ENCODE measurements at regions not wholly inside any gene's neighbourhood (a gene's known extent, or its start where the extent isn't known, plus 50 kb on each side); places are given as distances from the start of the nearest gene placed in this dataset.
A peak's percentile ranks its signal among the peaks of the same experiment; 100 is the strongest.
"Not testable (repeated sequence)": the region's sequence is repeated elsewhere in the genome, so short reads cannot be mapped to it uniquely, and the experiment has no call there.

DNA sequence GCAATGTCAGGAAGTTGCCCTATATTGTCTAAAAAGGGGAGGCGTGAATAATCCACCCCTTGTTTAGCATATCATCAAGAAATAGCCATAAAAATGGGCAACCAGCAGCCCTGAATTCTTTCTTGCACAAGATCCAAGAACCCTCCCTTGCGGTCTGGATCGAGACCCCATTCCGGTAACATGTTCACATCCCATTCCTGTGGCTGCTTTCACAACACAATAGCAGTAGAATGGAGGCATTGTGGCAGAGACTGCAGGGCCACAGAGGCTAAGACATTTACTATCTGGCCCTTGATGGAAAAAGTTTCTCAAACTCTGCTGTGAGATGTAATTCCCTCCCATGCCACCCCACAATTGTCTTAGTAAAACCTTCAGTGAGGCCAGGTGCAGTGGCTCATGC lies 73.2 kb downstream of the RMI2 start:
- no peak for TF ChIP-seq POLR2A (IDR thresholded peaks at IDR 0.05; ENCODE audit: low read depth, low read length)
- TF ChIP-seq TAF1 (IDR thresholded peaks at IDR 0.05; ENCODE audit: borderline replicate concordance, low read depth, low read length), result no peak
- no peak for TF ChIP-seq POLR2AphosphoS5 (IDR thresholded peaks at IDR 0.05; ENCODE audit: low read depth, low read length)
- DNase-seq (ENCODE audit: insufficient read length) (no peak), FAIRE-seq (no peak)

GRCh38 chr16:11420067-11420466 lies 74.8 kb downstream of the RMI2 start:
- DNase-seq (ENCODE audit: insufficient read length); FAIRE-seq: not testable (repeated sequence)

GRCh38 chr16:11420895-11421294 lies 75.6 kb downstream of the RMI2 start:
- DNase-seq (ENCODE audit: insufficient read length), result no peak
- no peak for FAIRE-seq
- TF ChIP-seq POLR2A (IDR thresholded peaks at IDR 0.05; ENCODE audit: low read depth, low read length) (no peak), POLR2AphosphoS5 (IDR thresholded peaks at IDR 0.05; ENCODE audit: low read depth, low read length) (no peak), TAF1 (IDR thresholded peaks at IDR 0.05; ENCODE audit: borderline replicate concordance, low read depth, low read length) (no peak)

GRCh38 chr16:11422381-11423314 lies 77.4 kb downstream of the RMI2 start:
- no peak for FAIRE-seq
- DNase-seq (ENCODE audit: insufficient read length), result no peak
- TF ChIP-seq POLR2A (IDR thresholded peaks at IDR 0.05; ENCODE audit: low read depth, low read length), result no peak
- TF ChIP-seq POLR2AphosphoS5 (IDR thresholded peaks at IDR 0.05; ENCODE audit: low read depth, low read length), result no peak
- TF ChIP-seq TAF1 (IDR thresholded peaks at IDR 0.05; ENCODE audit: borderline replicate concordance, low read depth, low read length), result no peak

DNA sequence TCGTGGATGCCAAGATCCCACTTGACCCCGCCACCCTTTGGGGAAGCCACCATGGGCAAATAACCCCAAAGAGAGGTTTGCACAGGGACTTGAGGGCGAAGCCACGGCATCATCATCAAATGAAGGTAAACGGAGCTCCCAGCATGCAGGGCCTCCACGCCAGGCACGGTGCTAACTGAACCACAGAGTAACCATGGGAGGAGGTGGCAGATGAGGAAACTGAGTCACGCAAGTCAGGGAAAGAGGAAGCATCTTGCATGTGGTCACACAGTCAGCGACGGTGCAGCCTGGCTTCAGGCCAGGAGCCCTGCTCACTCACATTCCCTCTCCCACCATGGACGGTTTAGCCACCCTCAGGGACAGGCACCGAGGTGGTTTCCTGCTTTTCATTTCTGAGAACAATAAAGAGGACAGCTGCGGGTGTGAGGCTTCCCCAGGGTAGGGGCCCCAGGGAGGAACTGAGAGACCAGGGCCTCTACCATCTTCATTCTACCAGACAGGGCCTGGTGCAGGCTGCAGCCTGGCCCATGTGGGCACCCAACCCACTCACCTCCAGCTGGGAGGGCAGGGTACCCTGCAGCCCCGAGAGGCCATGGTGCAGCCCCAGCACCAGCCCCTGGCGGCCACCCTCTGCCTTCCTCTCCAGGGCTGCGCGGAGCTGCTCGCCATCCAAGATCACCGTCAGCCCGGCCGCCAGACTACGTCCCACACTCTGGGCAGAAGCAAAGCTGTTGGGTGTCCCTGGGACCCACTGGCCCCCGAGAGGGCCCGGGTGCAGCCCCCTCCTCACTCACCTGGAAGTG lies 78.3 kb downstream of the RMI2 start:
- TF ChIP-seq TAF1 (IDR thresholded peaks at IDR 0.05; ENCODE audit: borderline replicate concordance, low read depth, low read length) (no peak), POLR2AphosphoS5 (IDR thresholded peaks at IDR 0.05; ENCODE audit: low read depth, low read length) (no peak), POLR2A (IDR thresholded peaks at IDR 0.05; ENCODE audit: low read depth, low read length) (no peak)
- FAIRE-seq, result peak; percentile 27
- no peak for DNase-seq (ENCODE audit: insufficient read length)

GRCh38 chr16:11424118-11424460 lies 78.8 kb downstream of the RMI2 start:
- no peak for DNase-seq (ENCODE audit: insufficient read length)
- no peak for FAIRE-seq
- no peak for TF ChIP-seq POLR2A (IDR thresholded peaks at IDR 0.05; ENCODE audit: low read depth, low read length)
- no peak for TF ChIP-seq TAF1 (IDR thresholded peaks at IDR 0.05; ENCODE audit: borderline replicate concordance, low read depth, low read length)
- no peak for TF ChIP-seq POLR2AphosphoS5 (IDR thresholded peaks at IDR 0.05; ENCODE audit: low read depth, low read length)

- FAIRE-seq (no peak), DNase-seq (ENCODE audit: insufficient read length) (no peak)
- no peak for TF ChIP-seq POLR2A (IDR thresholded peaks at IDR 0.05; ENCODE audit: low read depth, low read length)
These were observed 79.9 kb downstream of the RMI2 start for GRCh38 chr16:11425140-11425539.

DNA sequence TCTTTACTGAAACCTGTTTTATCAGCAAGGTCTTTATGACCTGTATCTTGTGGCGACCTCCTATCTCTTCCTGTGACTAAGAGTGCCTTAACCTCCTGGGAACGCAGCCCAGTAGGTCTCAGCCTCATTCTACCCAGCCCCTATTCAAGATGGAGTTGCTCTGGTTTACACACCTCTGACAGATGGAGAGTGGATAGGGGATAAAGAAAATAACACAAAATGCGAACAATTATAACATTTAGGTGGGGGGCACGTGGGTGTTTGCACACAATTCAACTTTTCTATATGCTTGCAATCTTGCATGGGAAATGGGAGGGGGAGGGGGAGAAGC lies 83.3 kb downstream of the RMI2 start:
- FAIRE-seq, result no peak
- TF ChIP-seq POLR2AphosphoS5 (IDR thresholded peaks at IDR 0.05; ENCODE audit: low read depth, low read length) (no peak), TAF1 (IDR thresholded peaks at IDR 0.05; ENCODE audit: borderline replicate concordance, low read depth, low read length) (no peak), POLR2A (IDR thresholded peaks at IDR 0.05; ENCODE audit: low read depth, low read length) (no peak)
- DNase-seq (ENCODE audit: insufficient read length), result no peak

DNA sequence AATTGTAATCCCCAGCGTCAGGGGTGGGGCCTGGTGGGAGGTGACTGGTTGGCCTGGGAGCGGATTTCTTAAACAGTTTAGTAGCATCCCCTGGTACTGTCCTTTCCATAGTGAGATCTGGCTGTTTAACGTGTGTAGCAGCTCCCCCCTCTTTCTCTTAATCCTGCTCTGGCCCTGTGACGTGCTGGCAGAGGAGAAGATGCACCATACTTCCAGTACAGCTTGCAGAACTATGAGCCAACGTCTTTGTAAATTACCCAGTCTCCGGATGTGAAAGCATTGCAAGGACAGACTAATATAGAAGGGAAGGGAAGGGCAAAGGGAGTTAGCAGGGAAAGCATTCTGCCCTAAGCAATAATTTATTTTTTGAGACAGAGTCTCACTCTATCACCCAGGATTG lies 83.9 kb downstream of the RMI2 start:
- FAIRE-seq (no peak), DNase-seq (ENCODE audit: insufficient read length) (no peak)
- TF ChIP-seq POLR2AphosphoS5 (IDR thresholded peaks at IDR 0.05; ENCODE audit: low read depth, low read length) (no peak), POLR2A (IDR thresholded peaks at IDR 0.05; ENCODE audit: low read depth, low read length) (no peak), TAF1 (IDR thresholded peaks at IDR 0.05; ENCODE audit: borderline replicate concordance, low read depth, low read length) (no peak)

- DNase-seq (ENCODE audit: insufficient read length) (no peak), FAIRE-seq (no peak)
- no peak for TF ChIP-seq POLR2A (IDR thresholded peaks at IDR 0.05; ENCODE audit: low read depth, low read length)
- no peak for TF ChIP-seq TAF1 (IDR thresholded peaks at IDR 0.05; ENCODE audit: borderline replicate concordance, low read depth, low read length)
- TF ChIP-seq POLR2AphosphoS5 (IDR thresholded peaks at IDR 0.05; ENCODE audit: low read depth, low read length), result no peak
These were observed 84.6 kb downstream of the RMI2 start for GRCh38 chr16:11429823-11430222.

- FAIRE-seq (no peak), DNase-seq (ENCODE audit: insufficient read length) (no peak)
- TF ChIP-seq POLR2A (IDR thresholded peaks at IDR 0.05; ENCODE audit: low read depth, low read length) (no peak), POLR2AphosphoS5 (IDR thresholded peaks at IDR 0.05; ENCODE audit: low read depth, low read length) (no peak), TAF1 (IDR thresholded peaks at IDR 0.05; ENCODE audit: borderline replicate concordance, low read depth, low read length) (no peak)
These were observed 85.5 kb downstream of the RMI2 start for GRCh38 chr16:11430601-11431317.

All from GM12892 (cell line).